ENCODE measurements at regions not wholly inside any gene's neighbourhood (a gene's known extent, or its start where the extent isn't known, plus 50 kb on each side); places are given as distances from the start of the nearest gene placed in this dataset.

GRCh38 chr5:154696891-154697290 lies 58.3 kb upstream of the LARP1 start:
- no peaks in the 10 kb centered on the region for H3K9me3 Mint-ChIP-seq
- peaks cover 2% of the 10 kb centered on the region for H3K4me1 Mint-ChIP-seq (ENCODE audit: low read depth)
- peaks cover 10% of the 10 kb centered on the region for H3K27me3 Mint-ChIP-seq
- H3K36me3 Mint-ChIP-seq (ENCODE audit: low read depth) = no peaks in the 10 kb centered on the region
- H3K27ac Mint-ChIP-seq = no peak overlapping the region
- DNase-seq (no peak), ATAC-seq (no peak)
- no peak overlapping the region for H3K4me3 Mint-ChIP-seq
- intact Hi-C loops (cut with micrococcal nuclease) = no loop called here
- ChIA-PET POLR2A (no interaction called here), CTCF (no interaction called here)
- no peak for TF ChIP-seq CTCF (IDR thresholded peaks at IDR 0.05)

DNA sequence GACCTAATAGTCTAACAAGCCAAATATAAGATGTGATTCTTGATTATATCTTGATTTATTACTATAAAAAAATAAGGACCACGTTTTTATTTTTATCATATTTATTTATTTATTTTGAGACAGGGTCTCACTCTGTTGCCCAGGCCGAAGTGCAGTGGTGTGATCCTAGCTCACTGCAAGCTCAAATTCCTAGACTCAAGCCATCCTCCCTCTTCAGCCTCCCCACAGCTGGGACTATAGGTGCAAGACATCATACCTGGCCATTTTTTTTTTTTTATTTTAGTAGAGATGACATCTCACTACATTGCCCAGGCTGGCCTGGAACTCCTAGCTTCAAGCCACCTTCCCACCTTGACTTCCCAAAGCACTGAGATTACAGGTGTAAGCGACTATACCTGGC lies 61.0 kb upstream of the LARP1 start:
- intact Hi-C loops (cut with micrococcal nuclease) = no loop called here
- Mint-ChIP-seq H3K27me3 (peaks cover 8% of the 10 kb centered on the region), H3K9me3 (no peaks in the 10 kb centered on the region), H3K36me3 (ENCODE audit: low read depth) (no peaks in the 10 kb centered on the region), H3K4me1 (ENCODE audit: low read depth) (peaks cover 2% of the 10 kb centered on the region), H3K27ac (no peak overlapping the region), H3K4me3 (no peak overlapping the region)
- no peak for ATAC-seq
- POLR2A ChIA-PET = no interaction called here
- CTCF ChIA-PET = no interaction called here
- DNase-seq = no peak
- no peak for TF ChIP-seq CTCF (IDR thresholded peaks at IDR 0.05)

- ATAC-seq (no peak), DNase-seq (no peak)
- CTCF ChIA-PET = no interaction called here
- POLR2A ChIA-PET = no interaction called here
- TF ChIP-seq CTCF (IDR thresholded peaks at IDR 0.05) = no peak
- Mint-ChIP-seq H3K27me3 (peaks cover 8% of the 10 kb centered on the region), H3K4me3 (no peak overlapping the region), H3K4me1 (ENCODE audit: low read depth) (peaks cover 2% of the 10 kb centered on the region), H3K36me3 (ENCODE audit: low read depth) (no peaks in the 10 kb centered on the region), H3K9me3 (no peaks in the 10 kb centered on the region), H3K27ac (no peak overlapping the region)
- intact Hi-C loops (cut with micrococcal nuclease) = no loop called here
These were observed 64.7 kb upstream of the LARP1 start for GRCh38 chr5:154690488-154690887.

DNA sequence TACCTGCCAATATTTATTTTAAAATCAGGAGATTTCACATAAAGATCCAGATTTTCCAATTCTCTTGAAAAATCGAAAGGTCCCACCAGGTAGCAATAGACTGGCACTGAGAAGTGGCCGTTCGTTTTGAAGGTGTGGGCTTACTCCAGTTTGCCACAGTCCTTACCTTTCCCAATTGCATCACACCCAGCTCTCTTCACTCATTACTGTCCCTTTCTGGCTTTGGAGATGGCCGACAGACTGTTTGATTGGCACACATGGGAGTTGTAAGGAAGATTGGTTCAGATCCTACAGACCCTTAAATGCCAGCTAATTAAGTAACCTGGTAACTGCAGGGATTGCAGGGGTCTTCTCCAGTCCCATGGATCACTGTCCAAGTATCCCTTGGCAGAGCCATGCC lies 68.7 kb upstream of the LARP1 start:
- POLR2A ChIA-PET = no interaction called here
- H3K27ac Mint-ChIP-seq = no peak overlapping the region
- H3K36me3 Mint-ChIP-seq (ENCODE audit: low read depth) = no peaks in the 10 kb centered on the region
- H3K27me3 Mint-ChIP-seq = peaks cover 14% of the 10 kb centered on the region
- H3K4me3 Mint-ChIP-seq = no peak overlapping the region
- intact Hi-C loops (cut with micrococcal nuclease) = no loop called here
- ATAC-seq = no peak
- no peaks in the 10 kb centered on the region for H3K9me3 Mint-ChIP-seq
- CTCF ChIA-PET = no interaction called here
- H3K4me1 Mint-ChIP-seq (ENCODE audit: low read depth) = peaks cover 5% of the 10 kb centered on the region
- DNase-seq = no peak
- TF ChIP-seq CTCF (IDR thresholded peaks at IDR 0.05) = no peak

DNA sequence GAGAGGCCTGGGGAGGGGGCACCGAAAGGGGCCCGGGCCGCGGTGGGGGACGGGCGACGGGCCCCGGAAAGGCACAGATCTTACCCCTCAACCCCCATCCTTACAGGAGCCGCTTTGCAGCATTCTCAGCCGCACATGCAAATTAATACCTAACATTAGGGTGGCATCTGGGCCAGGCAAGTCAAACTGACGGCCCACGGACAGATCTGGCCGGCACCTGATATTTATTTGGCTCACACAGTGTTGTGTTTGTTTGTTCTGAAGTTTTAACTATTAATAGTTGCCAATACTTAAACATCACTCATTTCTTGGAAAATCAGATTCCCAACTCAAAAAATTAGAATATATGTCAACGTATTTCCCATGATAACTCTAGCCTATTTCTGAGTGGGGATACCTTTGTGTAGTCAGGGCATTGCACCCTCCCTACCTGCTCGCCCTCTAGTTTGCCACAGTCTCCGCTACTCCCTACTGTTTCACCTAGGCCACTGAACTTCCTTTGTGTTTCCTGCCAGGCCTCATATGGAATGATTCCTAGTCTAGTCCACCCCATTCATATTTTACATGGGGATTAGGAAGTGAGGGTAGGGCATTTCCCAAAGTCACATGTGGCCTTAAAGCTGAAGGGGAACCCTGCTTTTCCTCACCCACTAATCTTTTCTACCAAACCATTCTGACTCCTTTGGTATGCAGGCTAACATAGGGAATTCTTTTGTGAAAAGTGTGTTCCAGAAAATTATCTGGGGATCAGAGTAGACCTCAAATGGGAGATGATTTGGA lies 71.9 kb upstream of the LARP1 start:
- peak overlapping the region; percentile 54 for H3K4me3 Mint-ChIP-seq
- no peaks in the 10 kb centered on the region for H3K36me3 Mint-ChIP-seq (ENCODE audit: low read depth)
- H3K27ac Mint-ChIP-seq = no peak overlapping the region
- intact Hi-C loops (cut with micrococcal nuclease) = no loop called here
- ATAC-seq (peak; percentile 28), DNase-seq (no peak)
- ChIA-PET CTCF (interaction anchor here (1.2 to 1.6 kb wide), 2 partner anchors 32 to 33 kb away, joined by 3 to 5 read pairs; no protein-coding TSS in a partner anchor), POLR2A (interaction anchor here (0.5 to 0.6 kb wide), 2 partner anchors 81 to 151 kb away, joined by 3 read pairs; no protein-coding TSS in a partner anchor)
- no peak for TF ChIP-seq CTCF (IDR thresholded peaks at IDR 0.05)
- peaks cover 5% of the 10 kb centered on the region for H3K4me1 Mint-ChIP-seq (ENCODE audit: low read depth)
- no peaks in the 10 kb centered on the region for H3K9me3 Mint-ChIP-seq
- H3K27me3 Mint-ChIP-seq = peaks cover 12% of the 10 kb centered on the region
